HG02759 (cell line): ENCODE measurements at regions not wholly inside any gene's neighbourhood (a gene's known extent, or its start where the extent isn't known, plus 50 kb on each side); places are given as distances from the start of the nearest gene placed in this dataset.
"Not testable (repeated sequence)": the region's sequence is repeated elsewhere in the genome, so short reads cannot be mapped to it uniquely, and the experiment has no call there.

Experiments used
- ATAC-seq: cut with Tn5 transposase; IDR thresholded peaks from one replicate; pipeline ENCODE4 v1.9.1; 2021; ENCODE audit warnings: mild to moderate bottlenecking, moderate library complexity; ENCODE audit not compliant: unreplicated experiment

GRCh38 chr12:69179786-69180185 lies 59.6 kb upstream of the CPSF6 start:
- no peak for ATAC-seq

DNA sequence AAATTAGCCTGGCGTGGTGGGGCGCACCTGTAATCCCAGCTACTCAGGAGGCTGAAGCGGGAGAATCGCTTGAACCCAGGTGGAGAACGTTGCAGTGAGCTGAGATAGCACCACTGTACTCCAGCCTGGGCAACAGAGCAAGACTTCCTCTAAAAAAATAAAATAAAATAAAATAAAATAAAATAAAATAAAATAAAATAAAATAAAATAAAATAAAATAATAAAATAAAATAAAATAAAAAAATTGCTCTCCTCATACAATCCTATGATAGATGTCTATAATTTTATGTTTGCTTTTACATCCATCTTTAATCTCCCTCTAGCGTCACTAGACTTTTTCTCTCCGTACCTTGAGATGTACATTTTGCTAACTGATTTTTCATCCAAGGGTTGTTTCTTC lies 51.8 kb upstream of the CPSF6 start:
- not testable (repeated sequence) for ATAC-seq

GRCh38 chr12:69189378-69189978 lies 49.9 kb upstream of the CPSF6 start:
- no peak for ATAC-seq
